ENCODE measurements at regions not wholly inside any gene's neighbourhood (a gene's known extent, or its start where the extent isn't known, plus 50 kb on each side); places are given as distances from the start of the nearest gene placed in this dataset.

DNA sequence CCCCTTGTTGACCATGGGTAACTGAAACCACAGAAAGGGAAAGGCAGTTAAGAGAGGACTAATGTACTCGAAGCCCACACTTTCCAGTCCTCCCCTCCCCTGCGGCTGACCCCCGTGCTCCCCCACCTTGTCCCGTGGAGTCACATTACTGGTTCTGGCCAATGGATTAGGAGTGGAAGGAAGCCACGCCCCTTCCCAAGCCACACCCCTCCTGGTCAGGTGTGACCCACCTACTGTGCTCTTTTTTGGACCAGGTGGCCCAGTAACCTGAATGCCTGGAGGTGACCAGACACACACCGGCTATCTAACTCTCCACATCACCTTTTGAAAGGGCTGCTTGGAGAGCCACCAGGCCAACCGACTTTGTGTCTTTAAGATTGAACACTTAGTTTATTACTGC lies 109.3 kb upstream of the MSX1 start:
- no peak overlapping the region for H3K4me3 ChIP-seq
- H3K9ac ChIP-seq (ENCODE audit: insufficient read depth in 1 of 2, low read depth in 2 of 2, low read length in 2 of 2), result no peak overlapping the region
- H2AFZ ChIP-seq (ENCODE audit: low read depth, low read length), result no peak overlapping the region
- ATAC-seq (peak; percentile 82), DNase-seq (ENCODE audit: extremely low read depth in 1 of 4, low spot score in 3 of 4) (peak in 3 of 4 experiments; percentile 35 to 59 (median 56)), FAIRE-seq (no peak)
- ChIA-PET POLR2A (interaction anchor here (0.6 kb wide), 1 partner anchor 217 kb away, joined by 3 read pairs; no protein-coding TSS in a partner anchor), CTCF (ENCODE audit: low intra/inter-chr PET ratio) (no interaction called here)
- H3K27me3 ChIP-seq (ENCODE audit: control insufficient read depth in 2 of 2, insufficient read depth in 2 of 2, low read length in 2 of 2), result peaks cover 24 to 45% of the 10 kb centered on the region in 2 experiments
- BruUV-seq (replicated peaks), result no TSS peak
- no peak for TF ChIP-seq ZNF274 (IDR thresholded peaks at IDR 0.05; ENCODE audit: borderline replicate concordance, low read depth, low read length)
- peak; percentile 66 for TF ChIP-seq NFYB (IDR thresholded peaks at IDR 0.05; ENCODE audit: extremely low read depth, insufficient read length)
- TF ChIP-seq, protein P1, sequence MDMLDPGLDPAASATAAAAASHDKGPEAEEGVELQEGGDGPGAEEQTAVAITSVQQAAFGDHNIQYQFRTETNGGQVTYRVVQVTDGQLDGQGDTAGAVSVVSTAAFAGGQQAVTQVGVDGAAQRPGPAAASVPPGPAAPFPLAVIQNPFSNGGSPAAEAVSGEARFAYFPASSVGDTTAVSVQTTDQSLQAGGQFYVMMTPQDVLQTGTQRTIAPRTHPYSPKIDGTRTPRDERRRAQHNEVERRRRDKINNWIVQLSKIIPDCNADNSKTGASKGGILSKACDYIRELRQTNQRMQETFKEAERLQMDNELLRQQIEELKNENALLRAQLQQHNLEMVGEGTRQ (CRISPR knock-in tag; IDR thresholded peaks at IDR 0.05), result peak; percentile 26; the same call in 1 of the 2 replicates
- H3K9me1 ChIP-seq (ENCODE audit: control insufficient read depth, insufficient read depth, low read length), result no peaks in the 10 kb centered on the region
- H3K79me2 ChIP-seq (ENCODE audit: control insufficient read depth, insufficient read depth, low read length), result no peaks in the 10 kb centered on the region
- WGBS (ENCODE audit: insufficient coverage, low coverage, missing lambda C conversion rate), result 9% methylated on average over 7 of the region's 7 CpGs
- no peaks in the 10 kb centered on the region for H3K36me3 ChIP-seq (ENCODE audit: control insufficient read depth, insufficient read depth, low read length)
- no peaks in the 10 kb centered on the region for H3K9me3 ChIP-seq (replicated peaks; ENCODE audit: control insufficient read depth, insufficient read depth, low read depth, low read length)
- H3K4me1 ChIP-seq (replicated peaks in 1 of 2; ENCODE audit: control insufficient read depth in 2 of 2, insufficient read depth in 2 of 2, low read length in 2 of 2), result no peaks in the 10 kb centered on the region
- H3K27ac ChIP-seq (ENCODE audit: extremely low read depth, low read depth, low read length), result no peak overlapping the region
- intact Hi-C loops (cut with micrococcal nuclease) (no loop called here), in situ Hi-C loops (cut with MboI) (no loop called here)
- no peak overlapping the region for H3K4me2 ChIP-seq (ENCODE audit: insufficient read depth, low read length)
- no peaks in the 10 kb centered on the region; the same call in 1 of the 2 replicates for H4K20me1 ChIP-seq (replicated peaks; ENCODE audit: control insufficient read depth, insufficient read depth, low read length)

DNA sequence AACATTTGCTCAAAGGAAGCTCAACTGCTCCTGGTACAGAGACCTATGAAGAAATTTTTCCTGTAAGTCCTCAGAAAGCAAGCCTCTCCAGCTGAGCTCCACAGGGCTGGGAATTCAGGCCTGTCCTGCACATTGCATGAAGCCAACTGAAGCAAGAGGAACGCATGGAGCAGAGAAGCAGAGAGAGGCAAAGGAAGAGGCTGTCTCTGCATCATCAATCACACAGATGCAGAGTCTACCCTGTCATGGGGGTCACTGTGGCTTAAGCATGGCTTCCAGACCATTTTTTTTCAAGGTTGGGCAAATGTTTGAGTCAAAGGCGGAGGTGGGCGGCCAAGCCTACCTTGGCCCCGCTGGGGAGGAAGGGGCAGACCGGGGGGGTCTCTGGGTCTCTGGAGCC lies 110.3 kb upstream of the MSX1 start:
- H3K4me3 ChIP-seq, result no peak overlapping the region
- POLR2A ChIA-PET, result no interaction called here
- 0% methylated on average over 5 of the region's 5 CpGs for WGBS (ENCODE audit: insufficient coverage, low coverage, missing lambda C conversion rate)

More for the DNA sequence above, 110.3 kb upstream of the MSX1 start:
- no peak for FAIRE-seq
- H3K27me3 ChIP-seq (ENCODE audit: control insufficient read depth in 2 of 2, insufficient read depth in 2 of 2, low read length in 2 of 2), result peaks cover 24 to 37% of the 10 kb centered on the region in 2 experiments; a peak in 4 of 5 replicates
- DNase-seq (ENCODE audit: extremely low read depth in 1 of 4, low spot score in 3 of 4), result no peak
- H2AFZ ChIP-seq (ENCODE audit: low read depth, low read length), result no peak overlapping the region
- no peaks in the 10 kb centered on the region; the same call in 1 of the 2 replicates for H4K20me1 ChIP-seq (replicated peaks; ENCODE audit: control insufficient read depth, insufficient read depth, low read length)
- no peak overlapping the region for H3K9ac ChIP-seq (ENCODE audit: insufficient read depth in 1 of 2, low read depth in 2 of 2, low read length in 2 of 2)
- no TSS peak for BruUV-seq (replicated peaks)
- H3K9me1 ChIP-seq (ENCODE audit: control insufficient read depth, insufficient read depth, low read length), result no peaks in the 10 kb centered on the region
- no peak for ATAC-seq
- no peak overlapping the region for H3K4me2 ChIP-seq (ENCODE audit: insufficient read depth, low read length)
- no peaks in the 10 kb centered on the region for H3K79me2 ChIP-seq (ENCODE audit: control insufficient read depth, insufficient read depth, low read length)
- intact Hi-C loops (cut with micrococcal nuclease), result no loop called here
- H3K9me3 ChIP-seq (replicated peaks; ENCODE audit: control insufficient read depth, insufficient read depth, low read depth, low read length), result no peaks in the 10 kb centered on the region
- no peaks in the 10 kb centered on the region for H3K36me3 ChIP-seq (ENCODE audit: control insufficient read depth, insufficient read depth, low read length)
- no peak overlapping the region for H3K27ac ChIP-seq (ENCODE audit: extremely low read depth, low read depth, low read length)
- in situ Hi-C loops (cut with MboI), result no loop called here
- CTCF ChIA-PET (ENCODE audit: low intra/inter-chr PET ratio), result no interaction called here
- no peaks in the 10 kb centered on the region for H3K4me1 ChIP-seq (replicated peaks in 1 of 2; ENCODE audit: control insufficient read depth in 2 of 2, insufficient read depth in 2 of 2, low read length in 2 of 2)
- TF ChIP-seq, protein P2, sequence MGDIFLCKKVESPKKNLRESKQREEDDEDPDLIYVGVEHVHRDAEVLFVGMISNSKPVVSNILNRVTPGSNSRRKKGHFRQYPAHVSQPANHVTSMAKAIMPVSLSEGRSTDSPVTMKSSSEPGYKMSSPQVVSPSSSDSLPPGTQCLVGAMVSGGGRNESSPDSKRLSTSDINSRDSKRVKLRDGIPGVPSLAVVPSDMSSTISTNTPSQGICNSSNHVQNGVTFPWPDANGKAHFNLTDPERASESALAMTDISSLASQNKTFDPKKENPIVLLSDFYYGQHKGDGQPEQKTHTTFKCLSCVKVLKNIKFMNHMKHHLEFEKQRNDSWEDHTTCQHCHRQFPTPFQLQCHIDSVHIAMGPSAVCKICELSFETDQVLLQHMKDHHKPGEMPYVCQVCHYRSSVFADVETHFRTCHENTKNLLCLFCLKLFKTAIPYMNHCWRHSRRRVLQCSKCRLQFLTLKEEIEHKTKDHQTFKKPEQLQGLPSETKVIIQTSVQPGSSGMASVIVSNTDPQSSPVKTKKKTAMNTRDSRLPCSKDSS (IDR thresholded peaks at IDR 0.05; ENCODE audit: low read depth, partially characterized antibody), result no peak
- TF ChIP-seq BRD9 (IDR thresholded peaks at IDR 0.05; ENCODE audit: low read depth, partially characterized antibody), result no peak
- no peak for TF ChIP-seq MCM2 (IDR thresholded peaks at IDR 0.05; ENCODE audit: low read depth)
- no peak for TF ChIP-seq HDAC3 (IDR thresholded peaks at IDR 0.05; ENCODE audit: borderline replicate concordance, partially characterized antibody)
- TF ChIP-seq MTA1 (IDR thresholded peaks at IDR 0.05; ENCODE audit: borderline replicate concordance), result no peak

Measured in K562 (cell line).